ENCODE measurements at regions not wholly inside any gene's neighbourhood (a gene's known extent, or its start where the extent isn't known, plus 50 kb on each side); places are given as distances from the start of the nearest gene placed in this dataset.
"Not testable (repeated sequence)": the region's sequence is repeated elsewhere in the genome, so short reads cannot be mapped to it uniquely, and the experiment has no call there.

GRCh38 chr2:123785332-123785731 lies 239.8 kb upstream of the CNTNAP5 start:
- no peaks in the 10 kb centered on the region for H3K36me3 Mint-ChIP-seq (ENCODE audit: low read depth)
- no peak overlapping the region for H3K27ac Mint-ChIP-seq
- TF ChIP-seq, protein P1, sequence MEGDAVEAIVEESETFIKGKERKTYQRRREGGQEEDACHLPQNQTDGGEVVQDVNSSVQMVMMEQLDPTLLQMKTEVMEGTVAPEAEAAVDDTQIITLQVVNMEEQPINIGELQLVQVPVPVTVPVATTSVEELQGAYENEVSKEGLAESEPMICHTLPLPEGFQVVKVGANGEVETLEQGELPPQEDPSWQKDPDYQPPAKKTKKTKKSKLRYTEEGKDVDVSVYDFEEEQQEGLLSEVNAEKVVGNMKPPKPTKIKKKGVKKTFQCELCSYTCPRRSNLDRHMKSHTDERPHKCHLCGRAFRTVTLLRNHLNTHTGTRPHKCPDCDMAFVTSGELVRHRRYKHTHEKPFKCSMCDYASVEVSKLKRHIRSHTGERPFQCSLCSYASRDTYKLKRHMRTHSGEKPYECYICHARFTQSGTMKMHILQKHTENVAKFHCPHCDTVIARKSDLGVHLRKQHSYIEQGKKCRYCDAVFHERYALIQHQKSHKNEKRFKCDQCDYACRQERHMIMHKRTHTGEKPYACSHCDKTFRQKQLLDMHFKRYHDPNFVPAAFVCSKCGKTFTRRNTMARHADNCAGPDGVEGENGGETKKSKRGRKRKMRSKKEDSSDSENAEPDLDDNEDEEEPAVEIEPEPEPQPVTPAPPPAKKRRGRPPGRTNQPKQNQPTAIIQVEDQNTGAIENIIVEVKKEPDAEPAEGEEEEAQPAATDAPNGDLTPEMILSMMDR (IDR thresholded peaks at IDR 0.05), result no peak
- H3K4me3 Mint-ChIP-seq, result no peak overlapping the region
- no peaks in the 10 kb centered on the region for H3K4me1 Mint-ChIP-seq
- no peaks in the 10 kb centered on the region for H3K27me3 Mint-ChIP-seq
- CTCF ChIA-PET, result no interaction called here
- POLR2A ChIA-PET, result no interaction called here
- ATAC-seq (ENCODE audit: low read depth) (no peak), DNase-seq (no peak)
- peaks cover 11% of the 10 kb centered on the region for H3K9me3 Mint-ChIP-seq
- intact Hi-C loops (cut with micrococcal nuclease), result no loop called here

DNA sequence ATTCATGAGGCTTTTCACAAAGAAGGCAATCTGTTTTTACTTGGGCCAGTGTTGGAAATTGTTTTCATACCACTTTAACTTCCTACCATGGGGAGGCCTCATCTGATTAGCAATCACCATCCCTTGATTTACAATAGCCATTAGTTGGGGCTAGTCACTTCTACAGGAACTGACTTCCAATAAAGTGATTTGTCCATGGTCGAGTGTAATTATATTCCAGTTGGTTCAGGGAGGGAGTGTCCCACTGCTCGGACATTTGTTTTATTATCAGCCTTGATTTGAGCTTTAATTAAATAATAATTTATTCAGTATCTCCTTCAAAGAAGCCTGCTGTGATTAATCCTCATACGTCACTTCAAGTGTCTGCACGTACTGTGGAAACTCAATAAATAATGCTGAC lies 233.9 kb upstream of the CNTNAP5 start:
- Mint-ChIP-seq H3K4me3 (no peak overlapping the region), H3K36me3 (ENCODE audit: low read depth) (no peaks in the 10 kb centered on the region), H3K9me3 (peaks cover 11% of the 10 kb centered on the region), H3K4me1 (no peaks in the 10 kb centered on the region), H3K27ac (no peak overlapping the region), H3K27me3 (no peaks in the 10 kb centered on the region)
- ATAC-seq (ENCODE audit: low read depth), result no peak
- TF ChIP-seq, protein P1 (IDR thresholded peaks at IDR 0.05), result no peak
- intact Hi-C loops (cut with micrococcal nuclease), result no loop called here
- ChIA-PET CTCF (no interaction called here), POLR2A (no interaction called here)
- DNase-seq, result no peak

GRCh38 chr2:123791684-123792083 lies 233.4 kb upstream of the CNTNAP5 start:
- no peak for ATAC-seq (ENCODE audit: low read depth)
- ChIA-PET POLR2A (no interaction called here), CTCF (no interaction called here)
- intact Hi-C loops (cut with micrococcal nuclease), result no loop called here
- no peak for DNase-seq
- no peak overlapping the region for H3K4me3 Mint-ChIP-seq
- H3K27me3 Mint-ChIP-seq, result no peaks in the 10 kb centered on the region
- H3K9me3 Mint-ChIP-seq, result peaks cover 11% of the 10 kb centered on the region
- TF ChIP-seq, protein P1 (IDR thresholded peaks at IDR 0.05), result no peak
- H3K36me3 Mint-ChIP-seq (ENCODE audit: low read depth), result no peaks in the 10 kb centered on the region
- no peak overlapping the region for H3K27ac Mint-ChIP-seq
- H3K4me1 Mint-ChIP-seq, result no peaks in the 10 kb centered on the region

DNA sequence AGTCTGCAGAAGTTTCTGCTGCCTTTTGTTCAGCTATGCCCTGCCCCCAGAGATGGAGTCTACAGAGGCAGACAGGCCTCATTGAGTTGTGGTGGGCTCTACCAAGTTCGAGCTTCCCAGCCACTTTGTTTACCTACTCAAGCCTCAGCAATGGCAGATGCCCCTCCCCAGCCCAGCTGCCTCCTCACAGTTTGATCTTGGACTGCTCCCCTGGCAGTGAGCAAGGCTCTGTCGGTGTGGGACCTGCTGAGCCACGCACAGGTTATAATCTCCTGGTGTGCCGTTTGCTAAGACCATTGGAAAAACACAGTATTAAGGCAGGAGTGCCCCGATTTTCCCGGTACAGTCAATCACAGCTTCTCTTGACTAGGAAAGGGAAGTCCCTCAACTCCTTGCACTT lies 221.0 kb upstream of the CNTNAP5 start:
- CTCF ChIA-PET; H3K36me3 Mint-ChIP-seq (ENCODE audit: low read depth); H3K4me1 Mint-ChIP-seq; H3K4me3 Mint-ChIP-seq; DNase-seq; POLR2A ChIA-PET; intact Hi-C loops (cut with micrococcal nuclease); H3K27me3 Mint-ChIP-seq; ATAC-seq (ENCODE audit: low read depth); H3K27ac Mint-ChIP-seq: not testable (repeated sequence)
- H3K9me3 Mint-ChIP-seq, result peaks cover 24% of the 10 kb centered on the region

DNA sequence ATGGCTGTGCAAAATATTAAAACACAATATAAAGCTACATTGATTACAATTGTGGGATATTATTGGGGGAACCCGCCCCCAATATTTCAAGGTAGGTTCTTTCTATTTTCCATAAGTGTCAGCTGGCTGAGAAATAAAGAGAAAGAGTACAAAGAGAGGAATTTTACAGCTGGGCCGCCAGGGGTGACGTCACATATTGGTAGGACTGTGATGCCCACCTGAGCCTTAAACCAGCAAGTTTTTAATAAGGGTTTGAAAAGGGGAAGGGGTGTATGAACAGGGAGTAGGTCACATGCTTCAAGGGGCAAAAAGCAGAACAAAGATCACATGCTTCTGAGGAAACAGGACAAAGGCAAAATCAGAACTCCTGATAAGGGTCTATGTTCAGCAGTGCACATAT lies 219.3 kb upstream of the CNTNAP5 start:
- H3K4me1 Mint-ChIP-seq; POLR2A ChIA-PET; H3K27me3 Mint-ChIP-seq; H3K27ac Mint-ChIP-seq; CTCF ChIA-PET; intact Hi-C loops (cut with micrococcal nuclease); ATAC-seq (ENCODE audit: low read depth); DNase-seq; H3K4me3 Mint-ChIP-seq; H3K36me3 Mint-ChIP-seq (ENCODE audit: low read depth): not testable (repeated sequence)
- peaks cover 18% of the 10 kb centered on the region for H3K9me3 Mint-ChIP-seq

DNA sequence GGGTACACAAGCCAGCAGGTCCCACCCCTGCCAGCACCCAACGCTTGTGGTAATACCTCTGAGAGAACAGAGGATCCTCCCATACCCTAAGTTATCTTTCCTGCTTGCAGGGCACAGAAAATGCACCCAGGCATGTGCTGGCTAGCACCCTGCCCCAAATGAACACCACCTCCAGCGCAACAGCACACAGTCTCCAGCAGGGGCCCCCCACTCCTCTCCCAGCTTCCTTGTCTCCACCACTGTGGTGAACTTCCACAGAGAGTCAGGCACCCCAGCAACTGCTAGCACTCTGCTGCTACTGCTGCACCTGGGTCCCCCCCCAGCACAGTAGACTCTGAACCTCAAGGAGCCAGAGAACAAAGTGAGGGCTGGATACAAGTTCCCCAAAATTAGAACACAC lies 216.8 kb upstream of the CNTNAP5 start:
- H3K27ac Mint-ChIP-seq, result no peak overlapping the region
- no peak overlapping the region for H3K4me3 Mint-ChIP-seq
- ChIA-PET POLR2A (no interaction called here), CTCF (no interaction called here)
- no peak for ATAC-seq (ENCODE audit: low read depth)
- H3K4me1 Mint-ChIP-seq, result no peaks in the 10 kb centered on the region
- DNase-seq, result no peak
- no peaks in the 10 kb centered on the region for H3K27me3 Mint-ChIP-seq
- peaks cover 13% of the 10 kb centered on the region for H3K9me3 Mint-ChIP-seq
- H3K36me3 Mint-ChIP-seq (ENCODE audit: low read depth), result no peaks in the 10 kb centered on the region
- intact Hi-C loops (cut with micrococcal nuclease), result no loop called here
- TF ChIP-seq, protein P1 (IDR thresholded peaks at IDR 0.05), result no peak
